KBM-7 (cell line): ENCODE measurements at regions not wholly inside any gene's neighbourhood (a gene's known extent, or its start where the extent isn't known, plus 50 kb on each side); places are given as distances from the start of the nearest gene placed in this dataset.
"Not testable (repeated sequence)": the region's sequence is repeated elsewhere in the genome, so short reads cannot be mapped to it uniquely, and the experiment has no call there.

ENCODE experiments used
- DNase-seq: peaks from one replicate; pipeline ENCODE4 v3.0.0-alpha.2; 2015
- in situ Hi-C: fragments of 300-500 bp; cut with MboI; formaldehyde crosslinking; loops from 2 replicates; pipeline ENCODE4 v1.14.3; 2020; ENCODE audit warnings: low sequenced_read_pairs, low pct_unique_long_range_greater_than_20kb, mixed read lengths

GRCh38 chr1:195648875-195649274 lies 959.4 kb downstream of the KCNT2 start:
- DNase-seq, in situ Hi-C loops: not testable (repeated sequence)

DNA sequence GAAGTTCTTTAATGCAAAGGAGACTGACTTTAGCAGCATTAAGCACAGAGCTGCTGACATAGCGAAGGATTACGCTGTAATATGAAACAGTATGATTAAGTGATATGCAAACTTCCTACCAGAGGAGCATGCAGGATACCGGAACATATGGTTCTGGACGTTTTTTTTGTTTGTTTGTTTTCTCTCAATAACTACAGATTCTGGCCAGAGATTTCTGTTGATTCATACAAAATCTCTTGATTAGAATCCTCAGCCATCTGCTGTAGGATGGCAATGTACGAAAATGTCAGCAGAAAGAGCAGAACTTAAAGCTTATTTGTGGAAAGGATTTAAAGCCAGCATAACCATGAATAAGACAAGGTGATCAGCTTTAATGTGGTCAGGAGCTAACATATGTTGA lies 970.7 kb downstream of the KCNT2 start:
- in situ Hi-C loops, result no loop called here
- no peak for DNase-seq

DNA sequence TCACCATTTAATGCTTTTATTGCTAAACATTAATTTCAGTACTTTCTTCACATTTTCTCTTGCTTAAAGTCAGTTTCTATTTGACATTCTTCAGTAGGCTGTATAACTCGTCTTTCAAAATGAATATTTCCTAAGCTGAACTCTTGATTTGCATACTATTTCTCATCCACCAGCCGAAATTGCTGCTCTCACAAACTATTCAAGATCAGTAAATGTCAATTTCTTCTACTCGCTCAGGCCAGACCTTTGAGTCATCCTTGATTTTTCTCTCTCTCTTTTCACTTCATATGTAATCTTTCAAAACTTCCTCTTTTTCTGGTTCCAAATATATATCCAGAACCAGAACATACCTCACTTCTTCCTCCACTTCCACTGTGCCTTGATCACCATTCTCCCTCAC lies 990.0 kb downstream of the KCNT2 start:
- peak; percentile 29 for DNase-seq
- in situ Hi-C loops, result no loop called here

DNA sequence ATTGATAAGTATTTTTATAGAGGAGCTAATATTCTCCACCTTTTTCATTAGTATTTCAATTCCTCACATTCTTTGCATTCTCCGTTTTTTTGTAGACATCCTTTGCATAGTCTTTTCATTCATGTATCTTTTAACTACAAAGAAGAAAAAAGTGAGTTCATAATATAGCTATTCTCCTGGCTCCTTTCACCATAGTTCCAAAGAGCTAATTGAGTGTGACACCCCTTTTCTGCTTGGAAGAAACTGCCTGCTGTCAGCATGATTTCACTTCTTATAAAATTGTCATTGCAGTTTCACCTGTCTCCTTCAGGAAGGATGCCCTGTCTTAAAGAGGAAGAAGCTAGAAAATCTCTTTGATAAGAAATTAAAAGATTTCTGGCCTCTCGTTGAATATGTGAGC lies 991.1 kb downstream of the KCNT2 start:
- no peak for DNase-seq
- in situ Hi-C loops, result no loop called here

GRCh38 chr1:195608883-195609282 lies 999.4 kb downstream of the KCNT2 start:
- DNase-seq, result no peak

DNA sequence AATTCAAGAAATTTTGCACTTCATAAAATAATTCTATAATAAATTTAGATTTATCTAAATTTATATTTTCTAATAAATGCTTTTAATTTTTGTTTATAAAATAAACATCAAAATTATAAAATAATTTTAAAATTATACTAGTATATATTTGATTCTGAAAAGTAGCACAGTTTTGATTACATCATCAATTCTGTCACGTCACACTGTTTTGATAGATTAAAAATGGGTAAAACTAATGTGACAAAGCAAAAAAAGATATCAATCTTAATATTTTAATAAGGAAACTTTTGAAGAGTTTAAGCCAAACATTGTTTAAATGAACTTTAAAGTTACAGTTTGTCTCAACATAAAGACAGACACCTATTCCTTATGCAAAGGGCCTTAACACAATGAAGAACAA lies 1001.8 kb downstream of the KCNT2 start:
- in situ Hi-C loops, result no loop called here

More at GRCh38 chr1:195608883-195609282, 999.4 kb downstream of the KCNT2 start:
- in situ Hi-C loops, result no loop called here

GRCh38 chr1:195604287-195604686 lies 1004.0 kb downstream of the KCNT2 start:
- in situ Hi-C loops, result no loop called here
- DNase-seq, result no peak

More for the DNA sequence above, 1001.8 kb downstream of the KCNT2 start:
- no peak for DNase-seq

GRCh38 chr1:195597891-195598290 lies 1010.3 kb downstream of the KCNT2 start:
- in situ Hi-C loops, result no loop called here
- no peak for DNase-seq

- in situ Hi-C loops, result no loop called here
These were observed 1013.5 kb downstream of the KCNT2 start for GRCh38 chr1:195594773-195595172.

DNA sequence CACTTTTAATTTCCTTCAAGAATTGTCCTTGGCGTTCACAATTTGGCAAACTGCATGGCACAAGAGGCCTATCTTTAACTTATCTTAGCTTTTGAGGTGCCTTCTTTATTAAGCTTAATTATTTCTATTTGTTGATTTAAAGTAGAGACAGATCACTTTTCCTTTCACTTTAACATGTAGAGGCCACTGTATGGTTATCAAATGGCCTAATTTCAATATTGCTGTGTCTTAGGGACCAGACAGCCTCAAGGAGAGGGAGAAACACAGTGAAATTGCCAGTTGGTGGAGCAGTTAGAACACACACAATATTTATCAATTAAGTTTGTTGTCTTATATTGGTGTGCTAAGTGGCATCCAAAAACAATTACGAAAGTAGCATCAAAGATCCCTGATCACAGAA lies 1013.9 kb downstream of the KCNT2 start:
- in situ Hi-C loops, result no loop called here
- no peak for DNase-seq

More at GRCh38 chr1:195594773-195595172, 1013.5 kb downstream of the KCNT2 start:
- no peak for DNase-seq

GRCh38 chr1:195591917-195592672 lies 1016.1 kb downstream of the KCNT2 start:
- in situ Hi-C loops, result no loop called here

GRCh38 chr1:195590649-195591048 lies 1017.6 kb downstream of the KCNT2 start:
- in situ Hi-C loops, result no loop called here
- no peak for DNase-seq

More at GRCh38 chr1:195591917-195592672, 1016.1 kb downstream of the KCNT2 start:
- DNase-seq, result no peak

DNA sequence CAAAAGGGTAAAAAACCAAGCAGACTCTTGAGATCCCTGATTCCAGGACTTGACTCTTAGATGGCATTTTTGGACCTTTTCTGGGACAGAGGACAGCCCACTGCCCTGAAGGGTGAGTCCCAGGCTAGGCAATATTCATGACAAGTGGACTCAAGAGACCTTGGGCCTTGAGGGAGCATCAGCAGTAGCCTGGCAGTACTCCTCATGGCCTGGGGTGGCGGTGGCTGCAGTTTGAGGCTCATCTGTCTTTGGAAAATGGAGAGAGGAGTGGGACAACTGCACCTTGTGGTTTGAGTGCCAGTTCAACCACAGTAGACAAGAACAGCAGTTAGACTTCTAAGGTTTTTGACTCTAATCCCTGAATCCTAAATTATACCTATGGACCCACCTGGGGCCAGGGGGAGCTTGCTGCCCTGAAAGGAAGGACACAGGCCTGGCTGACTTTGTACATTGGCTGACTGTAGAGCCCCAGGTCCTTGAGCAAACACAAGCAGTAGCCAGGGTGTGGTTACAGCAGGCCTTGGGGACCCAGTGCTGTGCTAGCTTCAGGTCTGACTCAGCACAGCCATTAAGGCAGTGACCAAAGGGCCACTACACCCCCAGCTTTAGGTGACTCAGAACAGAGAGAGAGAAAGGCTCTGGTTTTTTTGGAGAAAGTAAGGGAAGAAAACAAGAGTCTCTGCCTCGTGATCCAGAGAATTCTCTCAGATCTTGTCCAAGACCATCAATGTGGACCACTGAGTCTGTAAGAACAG lies 1023.2 kb downstream of the KCNT2 start:
- in situ Hi-C loops, result no loop called here
- DNase-seq, result no peak

GRCh38 chr1:195580988-195581387 lies 1027.3 kb downstream of the KCNT2 start:
- no peak for DNase-seq
- in situ Hi-C loops, result no loop called here

DNA sequence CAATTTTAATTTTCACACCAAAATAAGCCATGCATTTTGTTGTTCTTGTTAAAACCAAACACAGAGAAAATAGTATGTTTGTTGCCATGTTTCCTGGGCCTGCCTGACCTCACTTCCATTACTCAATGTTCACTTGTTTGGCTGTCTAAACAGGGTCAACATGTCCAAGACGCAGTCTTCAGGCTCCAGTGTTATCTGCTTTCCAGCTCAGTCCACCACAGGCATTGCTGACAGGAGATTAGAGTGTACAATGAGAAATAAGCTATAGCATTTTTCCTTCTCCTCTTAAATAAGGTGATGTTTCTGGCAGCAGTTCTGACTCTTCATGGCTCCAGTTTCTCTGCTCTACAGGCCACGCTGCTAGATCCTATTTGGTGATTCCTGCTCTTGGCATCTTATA lies 1030.5 kb downstream of the KCNT2 start:
- no peak for DNase-seq
- in situ Hi-C loops, result no loop called here

DNA sequence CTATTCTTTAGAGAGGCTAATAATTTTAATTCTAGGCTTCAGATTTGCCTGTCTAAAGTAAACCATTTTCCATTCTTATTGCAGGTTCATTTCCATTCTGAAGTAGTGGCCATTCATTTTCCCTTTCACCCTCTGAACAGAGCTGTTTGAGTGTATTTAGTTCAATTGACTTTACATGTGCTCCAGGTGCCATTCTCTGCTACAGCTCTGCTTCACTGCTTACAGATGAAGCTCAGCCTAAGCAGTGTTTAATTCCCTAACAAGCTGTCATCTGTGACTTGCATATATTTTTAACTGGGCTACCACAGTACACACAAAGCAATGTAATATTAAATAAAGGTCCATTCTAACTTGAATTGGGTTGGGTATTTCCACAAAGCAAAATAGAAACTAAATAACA lies 1031.6 kb downstream of the KCNT2 start:
- DNase-seq, result no peak
- in situ Hi-C loops, result no loop called here

DNA sequence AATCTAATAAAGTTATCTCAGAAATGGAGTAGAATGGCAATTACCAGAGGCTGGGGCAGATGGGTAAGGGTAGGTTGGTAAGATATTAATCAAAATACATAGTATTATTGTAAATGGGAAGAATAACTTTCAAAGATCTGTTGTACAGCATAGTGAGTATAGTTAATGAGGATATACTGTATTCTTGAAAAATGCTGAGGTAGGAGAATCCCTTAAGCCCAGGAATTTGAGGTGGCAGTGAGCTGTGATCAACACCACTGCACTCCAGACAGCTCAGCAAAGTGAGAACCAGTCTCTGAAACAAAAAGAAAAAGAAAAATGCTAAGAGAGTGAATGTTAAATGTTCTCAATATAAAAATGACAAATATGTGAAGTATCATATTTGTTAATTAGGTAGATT lies 1033.7 kb downstream of the KCNT2 start:
- DNase-seq, result no peak
- in situ Hi-C loops, result no loop called here

GRCh38 chr1:195569934-195570333 lies 1038.3 kb downstream of the KCNT2 start:
- in situ Hi-C loops, result no loop called here
- DNase-seq, result no peak

DNA sequence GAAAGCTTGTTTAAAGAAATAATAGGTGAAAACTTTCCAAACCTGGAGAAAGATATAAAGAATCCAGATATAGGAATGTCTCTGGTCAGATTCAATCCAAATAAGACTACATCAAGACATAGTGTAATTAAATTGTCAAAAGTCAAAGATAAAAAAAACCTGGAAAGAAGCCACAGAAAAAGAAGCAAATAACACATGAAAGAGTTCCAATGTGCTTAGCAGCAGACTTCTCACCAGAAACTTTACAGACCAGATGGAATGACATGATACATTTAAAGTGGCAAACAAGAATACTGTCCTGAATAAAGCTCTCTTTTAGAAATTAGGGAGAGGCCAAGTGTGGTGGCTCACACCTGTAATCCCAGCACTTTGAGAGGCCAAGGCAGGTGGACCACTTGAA lies 1039.9 kb downstream of the KCNT2 start:
- DNase-seq, result no peak
- in situ Hi-C loops, result no loop called here

GRCh38 chr1:195562074-195562473 lies 1046.2 kb downstream of the KCNT2 start:
- in situ Hi-C loops, result no loop called here
- no peak for DNase-seq
